HG03159 (cell line): ENCODE measurements at regions not wholly inside any gene's neighbourhood (a gene's known extent, or its start where the extent isn't known, plus 50 kb on each side); places are given as distances from the start of the nearest gene placed in this dataset.

Experiments
- ATAC-seq: cut with Tn5 transposase; IDR thresholded peaks from one replicate; pipeline ENCODE4 v1.9.1; 2021; ENCODE audit warnings: mild to moderate bottlenecking, moderate library complexity; ENCODE audit not compliant: unreplicated experiment

GRCh38 chr10:111200505-111201186 is 123.8 kb downstream of the ADRA2A start:
- ATAC-seq, result no peak

GRCh38 chr10:111203615-111204014 is 126.8 kb downstream of the ADRA2A start:
- ATAC-seq, result no peak

DNA sequence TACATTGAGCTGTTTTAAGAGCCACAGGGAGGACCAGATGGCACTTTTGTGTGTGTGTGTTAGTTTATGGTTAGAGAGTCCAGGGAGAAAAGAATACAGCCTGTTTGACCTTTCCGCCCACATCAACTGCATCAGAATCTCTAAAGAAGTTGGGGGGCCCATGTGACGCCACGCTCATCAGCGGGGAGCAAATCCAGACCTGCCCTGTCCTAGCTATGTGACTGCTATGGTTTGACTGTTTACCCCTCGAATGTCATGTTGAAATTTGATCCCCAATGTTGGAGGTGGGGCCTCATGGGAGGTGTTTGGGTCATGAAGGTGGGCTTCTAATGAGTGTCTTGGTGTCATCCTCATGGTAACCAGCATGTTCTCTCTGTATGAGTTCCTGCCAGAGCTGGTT is 128.0 kb downstream of the ADRA2A start:
- ATAC-seq, result no peak

DNA sequence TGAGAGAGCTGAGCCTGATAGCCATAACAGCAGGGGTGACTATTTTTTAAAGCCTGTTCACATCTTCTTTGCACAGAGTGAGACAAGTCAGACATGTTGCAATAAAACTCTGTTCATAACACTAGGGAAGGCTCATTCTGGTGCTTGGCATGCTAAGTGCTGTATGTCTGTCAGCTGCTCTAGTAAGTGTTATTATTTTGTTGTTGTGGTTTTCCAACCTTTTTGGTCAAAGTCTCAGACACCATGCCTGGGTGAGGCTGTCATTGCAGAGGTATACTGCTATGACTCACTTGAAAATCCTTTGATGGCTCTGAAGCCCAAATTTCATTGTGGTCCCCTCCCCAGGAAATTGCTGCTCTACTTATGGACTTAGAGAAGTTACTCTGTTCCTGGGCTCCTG is 129.7 kb downstream of the ADRA2A start:
- no peak for ATAC-seq

- ATAC-seq, result no peak
Measured at GRCh38 chr10:111207500-111207899, 130.7 kb downstream of the ADRA2A start.

DNA sequence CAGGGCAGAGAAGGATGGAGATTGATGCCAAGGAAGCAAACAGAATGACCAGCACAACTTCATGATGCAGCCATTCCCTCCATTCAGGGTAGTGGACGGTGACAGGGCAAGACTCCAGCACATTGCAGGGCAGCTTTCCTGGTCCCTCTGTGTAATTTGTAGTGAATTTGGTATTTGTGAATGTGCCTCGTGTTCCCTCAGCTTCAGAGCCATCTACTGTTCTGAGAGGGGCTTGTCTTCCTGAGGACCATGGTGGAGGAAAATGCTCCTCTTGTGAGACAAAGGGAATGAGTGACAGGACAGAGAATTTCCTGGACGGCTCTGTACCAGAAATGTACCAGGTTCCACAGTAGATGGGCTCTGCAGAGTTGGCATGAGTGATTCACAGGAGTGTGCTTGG is 132.1 kb downstream of the ADRA2A start:
- ATAC-seq, result no peak

DNA sequence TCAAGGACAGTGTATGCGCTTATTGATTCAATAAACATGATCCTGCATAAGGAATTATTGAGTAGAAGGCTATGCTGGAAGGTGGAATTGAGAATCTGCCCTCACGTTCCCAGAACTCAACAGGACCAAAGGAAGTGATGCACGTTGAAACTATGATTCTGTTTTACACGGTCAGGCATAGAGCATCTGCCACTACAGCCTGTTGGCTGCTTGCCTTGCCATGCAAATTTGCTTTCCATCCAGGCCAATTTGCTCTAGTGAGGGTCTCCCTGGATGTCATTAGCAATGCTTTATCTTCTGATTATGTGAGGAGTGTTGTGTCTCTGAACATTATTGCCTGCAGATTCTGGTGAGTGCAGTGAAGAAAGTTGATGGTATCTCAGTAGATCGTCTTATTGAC is 132.9 kb downstream of the ADRA2A start:
- no peak for ATAC-seq

DNA sequence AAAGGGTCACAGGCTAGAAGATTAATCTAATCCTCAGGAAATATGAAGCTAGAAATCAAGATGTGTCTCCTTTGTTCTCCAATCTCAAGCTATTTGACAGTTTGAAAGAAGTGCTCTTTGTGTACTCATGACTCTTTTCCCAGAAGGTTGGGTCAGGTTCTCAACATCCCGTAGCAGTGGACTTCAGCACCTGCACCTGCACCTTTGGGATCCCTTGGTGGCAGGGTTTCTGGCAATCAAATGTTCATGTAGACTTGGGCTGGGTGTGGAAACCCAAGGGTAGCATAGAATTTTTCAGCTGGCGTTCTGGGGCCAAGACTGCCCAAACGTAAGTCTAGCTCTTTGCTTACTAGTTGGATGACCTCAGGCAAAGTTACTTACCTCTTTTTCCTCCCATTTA is 134.4 kb downstream of the ADRA2A start:
- no peak for ATAC-seq

DNA sequence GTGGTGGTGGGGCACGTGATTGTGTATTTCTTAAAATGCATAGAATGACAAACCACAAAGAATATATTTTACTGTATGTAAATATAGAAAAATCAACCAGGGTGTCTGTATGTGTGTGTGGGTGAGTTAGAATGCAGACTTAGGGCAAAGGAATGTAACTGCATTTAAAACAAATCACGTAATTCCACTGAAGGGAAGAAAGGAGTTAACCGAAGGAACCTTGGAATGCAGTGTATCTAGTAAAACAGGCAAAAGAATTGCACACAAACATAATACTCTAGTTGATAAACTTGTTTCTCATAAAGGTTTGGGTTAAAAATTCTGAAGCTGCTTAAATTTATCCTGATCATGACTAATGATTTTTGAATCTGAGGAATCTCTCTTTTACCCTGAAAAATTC is 134.9 kb downstream of the ADRA2A start:
- ATAC-seq, result no peak

DNA sequence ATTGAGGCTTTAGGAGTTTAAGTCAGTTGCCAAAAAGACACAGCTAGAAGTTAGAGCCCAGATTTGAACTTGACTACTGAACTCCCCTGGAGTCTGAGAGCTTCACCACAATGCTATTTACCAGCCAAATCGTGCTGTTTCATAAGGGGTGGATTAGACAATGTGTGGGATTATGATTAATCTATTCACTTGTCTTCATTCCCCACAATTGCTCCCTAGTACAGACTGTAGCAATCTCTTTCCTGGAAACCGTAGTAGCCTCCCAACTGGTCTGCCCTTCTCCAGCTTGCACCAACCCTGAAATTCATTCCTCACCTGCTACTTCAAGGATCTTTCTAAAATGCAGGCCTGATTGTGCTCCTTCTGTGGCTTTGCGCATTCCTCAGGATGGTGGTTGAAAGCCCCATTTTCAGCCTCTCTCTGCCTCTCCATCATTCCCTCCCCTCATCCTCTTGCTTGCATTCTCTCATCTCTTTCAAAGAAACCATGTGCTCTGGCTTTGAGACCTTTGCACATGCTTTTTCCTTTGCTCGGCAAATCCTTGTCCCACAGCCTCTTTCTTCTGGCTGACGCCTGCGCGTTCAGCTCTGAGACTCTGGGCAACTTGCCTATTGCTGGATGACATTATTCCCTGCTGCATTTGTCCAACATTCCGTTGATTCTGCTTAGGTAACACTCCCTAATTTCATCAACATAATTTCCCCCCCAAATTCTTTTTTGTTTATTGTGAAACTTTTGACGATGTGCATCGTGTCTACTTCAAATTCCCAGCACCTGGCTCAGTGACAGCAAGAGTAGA is 145.1 kb downstream of the ADRA2A start:
- no peak for ATAC-seq

GRCh38 chr10:111222961-111223360 is 146.1 kb downstream of the ADRA2A start:
- ATAC-seq, result no peak

- ATAC-seq, result no peak
Measured at GRCh38 chr10:111231779-111232178, 154.9 kb downstream of the ADRA2A start.

- ATAC-seq, result no peak
Measured at GRCh38 chr10:111233439-111233838, 156.6 kb downstream of the ADRA2A start.

DNA sequence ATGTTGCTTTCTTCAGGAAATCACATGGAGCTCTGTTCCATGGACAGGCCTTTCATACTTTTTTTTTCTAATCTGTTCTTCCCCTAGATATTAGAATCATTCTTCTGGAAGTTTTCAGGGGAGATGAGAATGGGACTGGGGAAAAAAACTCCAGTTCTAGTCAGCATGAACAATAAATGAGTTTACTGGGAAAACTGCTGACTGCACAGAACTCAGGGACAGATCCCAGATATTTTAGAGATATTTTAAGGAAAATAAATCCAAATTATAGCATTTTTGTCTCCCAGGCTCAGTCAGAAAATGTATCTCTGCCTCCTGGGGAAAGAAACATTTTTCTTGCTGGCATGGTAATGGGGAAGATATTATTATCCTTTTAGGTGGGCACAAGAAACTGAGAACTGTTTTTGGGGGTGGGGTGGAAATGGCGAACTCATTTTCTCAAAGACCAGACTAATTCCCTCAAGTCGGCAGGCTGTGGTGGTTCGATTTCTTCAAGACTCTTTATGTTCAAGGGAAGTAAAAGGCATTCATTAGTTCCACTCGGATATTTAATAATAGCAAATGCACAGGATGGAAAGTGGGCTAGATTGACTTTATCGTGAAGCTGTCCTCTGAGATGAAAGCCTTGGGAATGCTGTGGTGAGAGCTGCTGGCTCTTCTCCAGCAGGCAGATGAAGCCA is 157.5 kb downstream of the ADRA2A start:
- no peak for ATAC-seq

DNA sequence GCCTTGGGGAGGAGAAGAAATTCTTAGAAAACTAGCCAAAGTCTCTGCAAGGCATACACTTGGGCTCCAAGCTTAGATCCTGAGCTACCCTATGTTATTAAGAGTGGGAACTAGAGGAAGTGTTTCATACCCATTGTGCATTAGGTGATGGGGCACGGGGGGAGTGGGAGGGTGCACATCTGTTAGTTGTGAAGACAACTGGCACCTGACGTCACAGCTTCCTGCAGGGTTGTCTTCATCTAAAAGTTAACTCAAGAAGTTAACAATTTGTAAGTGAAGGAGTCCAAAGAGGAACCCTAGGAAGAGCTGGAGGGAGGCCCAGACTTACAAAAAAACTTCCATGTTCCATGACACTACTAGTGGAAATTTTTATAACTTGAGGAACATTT is 158.1 kb downstream of the ADRA2A start:
- no peak for ATAC-seq

DNA sequence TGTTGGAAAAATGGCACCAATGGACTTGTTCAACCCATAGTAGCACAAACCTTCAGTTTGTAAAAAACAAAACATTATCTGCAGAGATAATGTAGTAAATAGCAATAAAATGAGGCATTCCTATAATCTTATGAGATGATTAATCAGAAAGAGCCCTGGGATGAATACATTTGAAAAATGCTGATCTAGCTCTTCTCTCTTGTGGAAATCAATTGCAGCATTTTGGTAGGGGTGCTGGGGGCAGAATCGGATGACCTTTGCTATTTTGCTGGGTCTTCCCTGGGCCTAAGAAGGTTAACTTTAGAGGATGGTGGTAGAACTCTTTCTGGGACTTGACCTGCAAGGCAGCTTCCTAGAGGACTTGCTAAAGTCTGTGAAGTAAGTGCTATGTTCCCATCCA is 163.5 kb downstream of the ADRA2A start:
- ATAC-seq, result no peak

- ATAC-seq, result no peak
Measured at GRCh38 chr10:111243126-111243525, 166.3 kb downstream of the ADRA2A start.

DNA sequence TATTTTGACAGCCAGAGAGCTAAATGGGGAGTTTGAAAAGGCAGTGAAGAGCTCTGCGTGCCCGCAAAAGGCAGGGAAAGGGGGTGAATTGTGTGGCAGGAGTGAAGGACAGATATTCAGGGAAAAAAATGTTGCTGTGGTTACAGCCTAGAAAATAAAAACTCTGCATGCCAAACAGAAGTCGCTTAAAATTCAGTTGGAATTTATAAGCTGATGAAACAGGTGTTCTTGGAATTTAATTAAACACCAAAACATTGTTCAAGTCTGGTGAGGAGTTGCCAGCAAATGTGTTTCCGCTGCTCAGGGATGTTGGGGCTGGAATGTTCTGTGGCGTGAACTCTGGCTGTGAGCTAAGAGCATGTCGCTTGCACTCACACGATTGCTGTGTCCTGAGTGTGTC is 169.3 kb downstream of the ADRA2A start:
- ATAC-seq, result no peak

DNA sequence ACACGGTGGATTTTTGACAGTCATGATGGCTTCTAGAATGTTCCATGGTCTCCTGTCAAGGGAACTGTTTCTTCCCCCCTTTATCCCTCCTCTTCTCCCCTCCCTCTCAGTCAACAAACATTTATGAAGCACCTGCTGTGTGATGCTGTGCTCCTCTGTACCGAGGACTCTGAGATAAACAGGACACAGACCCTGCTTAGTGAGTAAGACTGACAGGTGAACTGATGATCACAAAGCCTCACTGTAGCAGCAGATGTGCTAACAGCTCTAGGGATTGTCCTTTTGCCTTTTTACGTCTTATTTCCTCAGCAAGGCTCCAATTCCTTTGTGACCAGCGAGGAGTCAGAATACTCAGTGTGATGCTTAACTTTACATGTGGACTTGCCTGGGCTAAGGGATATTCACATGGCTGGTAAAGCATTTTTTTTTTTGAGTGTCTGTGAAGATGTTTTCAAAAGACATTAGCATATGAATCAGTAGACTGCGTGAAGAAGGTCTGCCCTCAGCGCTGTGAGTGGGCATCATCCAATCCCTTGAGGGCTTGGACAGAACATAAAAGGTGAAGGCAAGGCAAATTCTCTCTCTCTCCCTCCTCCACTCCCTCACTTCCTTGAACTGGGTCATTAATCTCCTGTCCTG is 170.1 kb downstream of the ADRA2A start:
- ATAC-seq, result no peak

GRCh38 chr10:111247781-111248389 is 171.1 kb downstream of the ADRA2A start:
- ATAC-seq, result no peak

DNA sequence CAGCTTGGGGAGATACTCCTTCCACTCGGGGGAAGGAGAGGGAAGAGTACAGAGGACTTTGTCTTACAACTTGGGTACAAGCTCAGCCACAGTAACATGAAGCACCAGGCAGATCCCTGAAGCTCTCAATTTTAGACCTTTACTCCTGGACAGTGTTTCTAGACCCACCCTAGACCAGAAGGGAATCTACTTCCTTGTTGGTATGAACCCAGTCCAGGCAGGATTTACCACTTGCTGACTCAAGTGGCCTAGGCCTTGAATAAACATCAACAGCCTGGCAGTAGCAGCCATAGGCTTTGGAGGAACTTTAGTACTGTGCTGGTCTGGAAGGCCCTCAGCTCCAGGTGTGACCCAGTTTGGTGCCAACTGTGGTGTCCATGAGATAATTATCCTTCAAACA is 173.1 kb downstream of the ADRA2A start:
- no peak for ATAC-seq
